SKM-1 treated with dmso at 0.1 percent for 144 hours (cell line): ENCODE measurements at regions not wholly inside any gene's neighbourhood (a gene's known extent, or its start where the extent isn't known, plus 50 kb on each side); places are given as distances from the start of the nearest gene placed in this dataset.
"Not testable (repeated sequence)": the region's sequence is repeated elsewhere in the genome, so short reads cannot be mapped to it uniquely, and the experiment has no call there.

Experiments used
- DNase-seq: peaks from one replicate; lab custom pipeline; 2025; ENCODE audit not compliant: unreplicated experiment; lab: John Stamatoyannopoulos, UW

- DNase-seq = no peak
Measured at GRCh38 chr18:42306594-42306980, 351.6 kb downstream of the PIK3C3 start.

GRCh38 chr18:42310956-42311355 is 355.9 kb downstream of the PIK3C3 start:
- peak; percentile 11 for DNase-seq

- no peak for DNase-seq
Measured at GRCh38 chr18:42326752-42327151, 371.7 kb downstream of the PIK3C3 start.

- DNase-seq = no peak
Measured at GRCh38 chr18:42328931-42329330, 373.9 kb downstream of the PIK3C3 start.

GRCh38 chr18:42330296-42330695 is 375.3 kb downstream of the PIK3C3 start:
- no peak for DNase-seq

DNA sequence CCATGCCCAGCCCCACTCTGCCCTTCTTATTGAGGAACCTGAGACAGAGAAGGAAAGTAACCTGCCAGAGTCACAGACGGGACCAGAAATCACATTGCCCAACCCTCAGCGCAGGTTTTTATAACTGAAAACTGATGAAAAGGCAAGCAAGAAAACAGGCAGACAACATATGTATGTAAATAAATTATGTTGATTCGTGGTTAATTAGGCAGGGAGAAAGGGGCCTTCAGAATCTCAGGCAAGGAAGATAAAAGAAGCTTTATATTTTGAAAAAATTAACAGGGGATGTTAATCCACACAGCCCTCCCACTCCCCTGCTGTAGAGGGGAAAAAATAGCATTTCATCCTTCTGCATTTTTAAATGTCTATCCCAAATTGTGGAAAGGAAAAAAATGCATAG is 378.5 kb downstream of the PIK3C3 start:
- DNase-seq = no peak

- no peak for DNase-seq
Measured at GRCh38 chr18:42334931-42335330, 379.9 kb downstream of the PIK3C3 start.

DNA sequence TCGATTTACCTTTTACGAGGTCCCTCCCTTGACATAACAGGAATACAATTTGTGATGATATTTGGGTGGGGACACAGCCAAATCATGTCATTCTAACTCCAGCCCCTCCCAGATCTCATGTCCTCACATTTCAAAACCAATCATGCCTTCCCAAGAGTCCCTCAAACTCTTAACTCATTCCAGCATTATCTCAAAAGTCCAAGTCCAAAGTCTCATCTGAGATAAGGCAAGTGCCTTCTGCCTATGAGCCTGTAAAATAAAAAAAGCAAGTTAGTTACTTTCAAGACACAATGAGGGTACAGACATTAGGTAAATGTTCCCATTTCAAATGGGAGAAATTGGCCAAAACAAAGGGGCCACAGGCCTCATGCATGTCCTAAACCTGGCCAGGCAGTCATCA is 381.1 kb downstream of the PIK3C3 start:
- no peak for DNase-seq

DNA sequence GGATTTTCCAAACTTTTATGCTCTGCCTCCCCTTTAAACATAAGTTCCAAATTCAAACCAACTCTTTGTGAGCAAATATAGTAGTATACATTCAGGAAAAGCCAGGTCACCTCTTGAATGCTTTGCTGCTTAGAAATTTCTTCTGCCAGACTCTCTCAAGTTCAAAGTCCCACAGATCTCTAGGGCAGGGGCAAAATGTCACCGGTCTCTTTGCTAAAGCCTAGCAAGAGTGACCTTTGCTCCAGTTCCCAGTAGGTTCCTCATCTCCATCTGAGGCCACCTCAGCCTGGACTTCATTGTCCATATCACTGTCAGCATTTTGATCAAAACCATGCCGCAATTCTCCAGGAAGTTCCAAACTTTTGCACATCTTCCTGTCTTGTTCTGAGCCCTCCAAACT is 382.3 kb downstream of the PIK3C3 start:
- DNase-seq = not testable (repeated sequence)

DNA sequence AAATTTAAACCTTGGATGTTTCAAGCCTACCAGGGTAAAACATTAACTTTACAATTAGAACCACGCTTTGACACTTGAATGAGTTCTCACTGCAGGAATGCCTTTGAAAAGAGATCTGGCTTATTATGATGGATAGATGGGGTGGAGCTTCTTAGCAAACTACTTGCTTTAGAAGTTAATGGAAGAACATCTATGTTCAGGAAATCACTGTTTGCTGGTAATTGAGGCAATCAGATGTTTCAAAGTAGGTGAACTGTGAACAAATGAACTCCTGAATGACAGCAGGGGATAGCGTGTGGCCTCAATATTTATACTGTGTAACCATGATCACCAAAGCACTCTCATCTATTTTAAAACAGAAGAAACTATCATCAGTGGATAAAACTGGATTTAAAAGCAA is 383.6 kb downstream of the PIK3C3 start:
- no peak for DNase-seq

- no peak for DNase-seq
Measured at GRCh38 chr18:42339372-42339771, 384.3 kb downstream of the PIK3C3 start.

GRCh38 chr18:42340423-42341009 is 385.5 kb downstream of the PIK3C3 start:
- DNase-seq = no peak

DNA sequence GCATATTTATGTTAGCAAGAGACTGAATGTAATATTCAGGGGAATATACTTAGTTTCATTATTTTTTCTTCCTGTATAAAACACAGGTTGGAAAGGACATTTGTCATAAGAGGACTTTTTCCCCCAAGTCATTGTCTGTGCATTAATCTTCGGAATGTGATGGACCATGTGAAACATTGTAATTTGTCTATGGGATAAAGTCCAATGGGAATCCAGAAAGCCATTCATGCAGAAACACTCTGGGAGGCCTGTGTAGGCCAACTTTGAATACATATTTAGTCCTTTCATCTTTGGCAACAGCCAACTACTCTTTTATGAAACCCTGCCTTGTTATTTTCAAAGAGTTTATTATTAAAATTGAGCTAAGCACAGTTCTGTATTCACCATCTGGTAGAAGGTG is 386.4 kb downstream of the PIK3C3 start:
- DNase-seq = no peak

DNA sequence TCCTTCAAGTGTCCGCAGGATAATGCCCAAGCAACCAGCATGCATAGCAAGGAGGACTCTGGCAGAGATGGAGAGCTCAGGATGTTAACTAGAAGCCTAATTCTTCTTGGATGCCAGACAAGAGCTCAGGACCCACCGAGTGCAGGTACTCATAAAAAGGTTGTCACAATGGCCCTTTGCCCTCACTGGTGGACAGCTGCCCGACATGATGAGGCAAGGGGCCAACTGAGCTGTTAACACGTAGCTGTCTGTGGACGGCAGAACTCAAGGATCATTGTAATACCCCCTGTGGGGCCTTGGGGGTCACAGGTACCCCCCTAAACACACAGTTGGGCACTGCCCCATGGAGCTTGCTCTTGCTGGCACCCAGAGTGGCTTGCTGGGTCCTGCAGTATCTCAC is 393.7 kb downstream of the PIK3C3 start:
- no peak for DNase-seq

GRCh38 chr18:42351455-42351854 is 396.4 kb downstream of the PIK3C3 start:
- no peak for DNase-seq

DNA sequence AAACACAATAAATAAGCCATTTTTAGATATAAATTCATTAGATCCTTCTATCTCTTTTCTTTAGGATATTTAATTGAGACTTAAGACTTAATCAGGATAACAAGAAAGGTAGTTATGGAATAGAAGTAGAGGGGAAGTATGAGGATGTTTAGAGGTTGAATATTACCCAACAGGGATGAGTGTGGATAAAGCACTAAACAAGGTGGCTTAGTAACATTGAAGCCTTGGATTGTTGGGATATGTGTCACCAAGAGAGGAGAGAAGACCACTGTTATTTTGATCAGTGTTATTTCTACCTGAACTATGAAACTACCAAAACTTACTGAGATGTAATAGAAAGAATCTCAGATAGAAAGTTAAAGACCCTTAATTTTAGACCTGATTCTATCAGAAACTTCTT is 405.7 kb downstream of the PIK3C3 start:
- DNase-seq = no peak

GRCh38 chr18:42363446-42364441 is 408.7 kb downstream of the PIK3C3 start:
- DNase-seq = no peak

- DNase-seq = no peak
Measured at GRCh38 chr18:42364766-42365165, 409.7 kb downstream of the PIK3C3 start.

DNA sequence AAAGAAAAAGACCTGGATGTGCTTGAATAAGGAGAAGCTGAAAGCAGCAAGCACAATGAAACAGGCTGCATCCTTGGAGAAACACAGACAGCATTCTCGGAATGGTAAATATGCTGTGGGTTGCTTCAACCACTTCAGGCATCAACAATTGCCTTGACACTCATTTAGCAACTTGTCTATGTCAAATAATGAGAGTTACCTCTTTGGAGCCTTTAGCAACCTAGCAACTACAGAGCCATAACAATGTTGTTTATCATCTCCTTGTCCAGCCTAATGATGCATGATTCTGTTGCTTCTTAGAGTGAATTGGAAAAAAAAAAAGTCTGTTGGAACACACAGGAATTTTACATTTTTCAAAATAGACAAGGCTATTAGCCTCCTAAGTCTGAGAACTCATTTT is 410.6 kb downstream of the PIK3C3 start:
- DNase-seq = no peak

GRCh38 chr18:42373584-42373983 is 418.6 kb downstream of the PIK3C3 start:
- DNase-seq = no peak

DNA sequence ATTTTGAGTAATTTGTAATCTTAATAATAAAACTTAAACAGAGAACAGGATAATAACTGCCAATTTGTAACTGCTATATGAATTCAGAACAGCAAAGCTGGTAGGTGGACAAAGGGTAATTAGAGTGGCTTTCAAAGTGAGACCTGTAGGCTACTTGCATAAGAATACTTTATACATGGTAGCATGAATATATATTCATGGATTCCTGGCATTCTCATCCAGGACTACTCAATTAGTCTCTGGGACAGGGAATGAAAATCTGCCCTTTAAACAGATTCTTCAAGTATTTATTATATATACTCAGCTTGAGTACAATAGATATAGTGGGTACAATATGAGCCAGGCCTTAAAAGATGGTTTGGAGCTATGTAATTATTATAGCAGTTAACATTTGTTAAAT is 419.9 kb downstream of the PIK3C3 start:
- DNase-seq = no peak

- not testable (repeated sequence) for DNase-seq
Measured at GRCh38 chr18:42378854-42379253, 423.8 kb downstream of the PIK3C3 start.
